ENCODE measurements at regions not wholly inside any gene's neighbourhood (a gene's known extent, or its start where the extent isn't known, plus 50 kb on each side); places are given as distances from the start of the nearest gene placed in this dataset.
A peak's percentile ranks its signal among the peaks of the same experiment; 100 is the strongest.

- H3K4me1 ChIP-seq (ENCODE audit: control insufficient read depth in 3 of 3, insufficient read depth in 2 of 3, low read depth in 1 of 3, low read length in 2 of 3): no peaks in the 10 kb centered on the region
- 67 to 69% (median 68%) methylated on average over 5 of the region's 5 CpGs for WGBS, 3 donors
- FAIRE-seq: no peak
- no peaks in the 10 kb centered on the region for H3K36me3 ChIP-seq (ENCODE audit: control insufficient read depth in 3 of 3, insufficient read depth in 2 of 3, low read depth in 1 of 3, low read length in 3 of 3)
- no peak overlapping the region for H3K4me3 ChIP-seq (ENCODE audit: low read depth in 1 of 3, low read length in 3 of 3)
- H3K9me3 ChIP-seq (ENCODE audit: control insufficient read depth in 2 of 2, insufficient read depth in 1 of 2, low read depth in 1 of 2, low read length in 1 of 2): no peaks in the 10 kb centered on the region
- H3K27me3 ChIP-seq (ENCODE audit: control insufficient read depth in 3 of 3, insufficient read depth in 3 of 3, low read length in 3 of 3): no peaks in the 10 kb centered on the region
- no peak overlapping the region for H3K27ac ChIP-seq (ENCODE audit: low read depth in 1 of 3, low read length in 2 of 3)
- no peak for DNase-seq
These were observed 767.1 kb upstream of the API5 start for GRCh38 chr11:42544726-42545125.

GRCh38 chr11:42545954-42546353 lies 765.8 kb upstream of the API5 start:
- DNase-seq (no peak), FAIRE-seq (no peak)
- no peaks in the 10 kb centered on the region for H3K36me3 ChIP-seq (ENCODE audit: control insufficient read depth in 3 of 3, insufficient read depth in 2 of 3, low read depth in 1 of 3, low read length in 3 of 3)
- no peaks in the 10 kb centered on the region for H3K9me3 ChIP-seq (ENCODE audit: control insufficient read depth in 2 of 2, insufficient read depth in 1 of 2, low read depth in 1 of 2, low read length in 1 of 2)
- no peak overlapping the region for H3K4me3 ChIP-seq (ENCODE audit: low read depth in 1 of 3, low read length in 3 of 3)
- 80 to 87% (median 81%) methylated on average over 3 of the region's 3 CpGs for WGBS, 3 donors
- H3K27me3 ChIP-seq (ENCODE audit: control insufficient read depth in 3 of 3, insufficient read depth in 3 of 3, low read length in 3 of 3): no peaks in the 10 kb centered on the region
- H3K4me1 ChIP-seq (ENCODE audit: control insufficient read depth in 3 of 3, insufficient read depth in 2 of 3, low read depth in 1 of 3, low read length in 2 of 3): no peaks in the 10 kb centered on the region
- no peak overlapping the region for H3K27ac ChIP-seq (ENCODE audit: low read depth in 1 of 3, low read length in 2 of 3)

- Histone ChIP-seq H3K4me3 (ENCODE audit: low read depth in 1 of 3, low read length in 3 of 3) (no peak overlapping the region), H3K27ac (ENCODE audit: low read depth in 1 of 3, low read length in 2 of 3) (no peak overlapping the region), H3K27me3 (ENCODE audit: control insufficient read depth in 3 of 3, insufficient read depth in 3 of 3, low read length in 3 of 3) (no peaks in the 10 kb centered on the region), H3K4me1 (ENCODE audit: control insufficient read depth in 3 of 3, insufficient read depth in 2 of 3, low read depth in 1 of 3, low read length in 2 of 3) (no peaks in the 10 kb centered on the region), H3K9me3 (ENCODE audit: control insufficient read depth in 2 of 2, insufficient read depth in 1 of 2, low read depth in 1 of 2, low read length in 1 of 2) (no peaks in the 10 kb centered on the region), H3K36me3 (ENCODE audit: control insufficient read depth in 3 of 3, insufficient read depth in 2 of 3, low read depth in 1 of 3, low read length in 3 of 3) (no peaks in the 10 kb centered on the region)
- 65 to 70% (median 68%) methylated on average over 3 of the region's 3 CpGs for WGBS, 3 donors
- no peak for FAIRE-seq
- DNase-seq: no peak
These were observed 759.0 kb upstream of the API5 start for GRCh38 chr11:42552786-42553185.

- no peak overlapping the region for H3K27ac ChIP-seq (ENCODE audit: low read depth in 1 of 3, low read length in 2 of 3)
- FAIRE-seq (no peak), DNase-seq (peak; percentile 2 to 34)
- WGBS, 3 donors: 49 to 73% (median 53%) methylated on average over 2 of the region's 2 CpGs
- no peaks in the 10 kb centered on the region for H3K27me3 ChIP-seq (ENCODE audit: control insufficient read depth in 3 of 3, insufficient read depth in 3 of 3, low read length in 3 of 3)
- no peaks in the 10 kb centered on the region for H3K4me1 ChIP-seq (ENCODE audit: control insufficient read depth in 3 of 3, insufficient read depth in 2 of 3, low read depth in 1 of 3, low read length in 2 of 3)
- no peak overlapping the region for H3K4me3 ChIP-seq (ENCODE audit: low read depth in 1 of 3, low read length in 3 of 3)
- H3K36me3 ChIP-seq (ENCODE audit: control insufficient read depth in 3 of 3, insufficient read depth in 2 of 3, low read depth in 1 of 3, low read length in 3 of 3): no peaks in the 10 kb centered on the region
- H3K9me3 ChIP-seq (ENCODE audit: control insufficient read depth in 2 of 2, insufficient read depth in 1 of 2, low read depth in 1 of 2, low read length in 1 of 2): no peaks in the 10 kb centered on the region
These were observed 756.6 kb upstream of the API5 start for GRCh38 chr11:42555190-42555589.

- no peak overlapping the region for H3K4me3 ChIP-seq (ENCODE audit: low read depth in 1 of 3, low read length in 3 of 3)
- no peaks in the 10 kb centered on the region for H3K27me3 ChIP-seq (ENCODE audit: control insufficient read depth in 3 of 3, insufficient read depth in 3 of 3, low read length in 3 of 3)
- H3K27ac ChIP-seq (ENCODE audit: low read depth in 1 of 3, low read length in 2 of 3): no peak overlapping the region
- no peaks in the 10 kb centered on the region for H3K4me1 ChIP-seq (ENCODE audit: control insufficient read depth in 3 of 3, insufficient read depth in 2 of 3, low read depth in 1 of 3, low read length in 2 of 3)
- H3K9me3 ChIP-seq (ENCODE audit: control insufficient read depth in 2 of 2, insufficient read depth in 1 of 2, low read depth in 1 of 2, low read length in 1 of 2): no peaks in the 10 kb centered on the region
- 57 to 77% (median 69%) methylated on average over 12 of the region's 12 CpGs for WGBS, 3 donors
- DNase-seq (no peak), FAIRE-seq (no peak)
- no peaks in the 10 kb centered on the region for H3K36me3 ChIP-seq (ENCODE audit: control insufficient read depth in 3 of 3, insufficient read depth in 2 of 3, low read depth in 1 of 3, low read length in 3 of 3)
These were observed 740.5 kb upstream of the API5 start for GRCh38 chr11:42571131-42571877.

GRCh38 chr11:42571878-42572610 lies 739.8 kb upstream of the API5 start:
- no peaks in the 10 kb centered on the region for H3K4me1 ChIP-seq (ENCODE audit: control insufficient read depth in 3 of 3, insufficient read depth in 2 of 3, low read depth in 1 of 3, low read length in 2 of 3)
- DNase-seq (no peak), FAIRE-seq (no peak)
- H3K27me3 ChIP-seq (ENCODE audit: control insufficient read depth in 3 of 3, insufficient read depth in 3 of 3, low read length in 3 of 3): no peaks in the 10 kb centered on the region
- WGBS, 3 donors: 63 to 82% (median 75%) methylated on average over 5 of the region's 5 CpGs
- no peak overlapping the region for H3K4me3 ChIP-seq (ENCODE audit: low read depth in 1 of 3, low read length in 3 of 3)
- no peak overlapping the region for H3K27ac ChIP-seq (ENCODE audit: low read depth in 1 of 3, low read length in 2 of 3)
- H3K36me3 ChIP-seq (ENCODE audit: control insufficient read depth in 3 of 3, insufficient read depth in 2 of 3, low read depth in 1 of 3, low read length in 3 of 3): no peaks in the 10 kb centered on the region
- no peaks in the 10 kb centered on the region for H3K9me3 ChIP-seq (ENCODE audit: control insufficient read depth in 2 of 2, insufficient read depth in 1 of 2, low read depth in 1 of 2, low read length in 1 of 2)

- Histone ChIP-seq H3K9me3 (ENCODE audit: control insufficient read depth in 2 of 2, insufficient read depth in 1 of 2, low read depth in 1 of 2, low read length in 1 of 2) (no peaks in the 10 kb centered on the region), H3K4me3 (ENCODE audit: low read depth in 1 of 3, low read length in 3 of 3) (no peak overlapping the region), H3K4me1 (ENCODE audit: control insufficient read depth in 3 of 3, insufficient read depth in 2 of 3, low read depth in 1 of 3, low read length in 2 of 3) (no peaks in the 10 kb centered on the region), H3K27ac (ENCODE audit: low read depth in 1 of 3, low read length in 2 of 3) (no peak overlapping the region), H3K36me3 (ENCODE audit: control insufficient read depth in 3 of 3, insufficient read depth in 2 of 3, low read depth in 1 of 3, low read length in 3 of 3) (no peaks in the 10 kb centered on the region), H3K27me3 (ENCODE audit: control insufficient read depth in 3 of 3, insufficient read depth in 3 of 3, low read length in 3 of 3) (no peaks in the 10 kb centered on the region)
- DNase-seq (no peak), FAIRE-seq (no peak)
- WGBS, 3 donors: 50 to 63% (median 53%) methylated on average over 3 of the region's 3 CpGs
These were observed 735.5 kb upstream of the API5 start for GRCh38 chr11:42576318-42576717.

- no peaks in the 10 kb centered on the region for H3K9me3 ChIP-seq (ENCODE audit: control insufficient read depth in 2 of 2, insufficient read depth in 1 of 2, low read depth in 1 of 2, low read length in 1 of 2)
- no peak overlapping the region for H3K27ac ChIP-seq (ENCODE audit: low read depth in 1 of 3, low read length in 2 of 3)
- 39 to 44% (median 43%) methylated on average over 2 of the region's 2 CpGs for WGBS, 3 donors
- no peaks in the 10 kb centered on the region for H3K4me1 ChIP-seq (ENCODE audit: control insufficient read depth in 3 of 3, insufficient read depth in 2 of 3, low read depth in 1 of 3, low read length in 2 of 3)
- H3K36me3 ChIP-seq (ENCODE audit: control insufficient read depth in 3 of 3, insufficient read depth in 2 of 3, low read depth in 1 of 3, low read length in 3 of 3): no peaks in the 10 kb centered on the region
- no peak overlapping the region for H3K4me3 ChIP-seq (ENCODE audit: low read depth in 1 of 3, low read length in 3 of 3)
- DNase-seq: no peak
- no peak for FAIRE-seq
- no peaks in the 10 kb centered on the region for H3K27me3 ChIP-seq (ENCODE audit: control insufficient read depth in 3 of 3, insufficient read depth in 3 of 3, low read length in 3 of 3)
These were observed 722.5 kb upstream of the API5 start for GRCh38 chr11:42589286-42589685.
